Right renal pelvis (tissue), 4 donors: ENCODE measurements at regions not wholly inside any gene's neighbourhood (a gene's known extent, or its start where the extent isn't known, plus 50 kb on each side); places are given as distances from the start of the nearest gene placed in this dataset.
A peak's percentile ranks its signal among the peaks of the same experiment; 100 is the strongest.
"Not testable (repeated sequence)": the region's sequence is repeated elsewhere in the genome, so short reads cannot be mapped to it uniquely, and the experiment has no call there.

Source experiments
- DNase-seq, 4 donors: peaks; one replicate each; pipeline ENCODE4 v3.0.0-alpha.2; 2013; ENCODE audit warnings: low read depth in 4 of 4, low spot score in 3 of 4, missing footprints in 1 of 4

- no peak for DNase-seq
These were observed 50.7 kb upstream of the DIAPH3 start for GRCh38 chr13:60214213-60215055.

GRCh38 chr13:60220072-60220471 is 56.3 kb upstream of the DIAPH3 start:
- DNase-seq: no peak

DNA sequence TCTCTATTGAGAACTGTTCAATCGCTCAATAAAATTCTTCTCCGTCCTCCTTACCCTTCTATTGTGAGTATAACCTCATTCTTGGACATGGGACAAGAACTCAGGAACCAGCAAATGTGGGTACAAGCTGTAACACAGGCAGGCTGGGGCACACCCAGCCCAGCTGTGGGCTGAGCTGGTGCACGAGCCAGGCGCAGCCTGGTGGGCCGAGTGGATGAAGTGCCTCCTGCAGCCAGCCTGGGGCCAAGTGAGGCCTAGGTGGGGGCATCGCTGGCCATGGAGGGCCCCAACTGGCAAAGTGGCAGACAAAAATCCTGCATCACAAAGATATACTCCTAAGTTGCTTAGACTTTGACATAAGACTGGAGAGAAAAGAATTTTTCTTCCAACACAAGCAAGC is 57.9 kb upstream of the DIAPH3 start:
- no peak for DNase-seq

DNA sequence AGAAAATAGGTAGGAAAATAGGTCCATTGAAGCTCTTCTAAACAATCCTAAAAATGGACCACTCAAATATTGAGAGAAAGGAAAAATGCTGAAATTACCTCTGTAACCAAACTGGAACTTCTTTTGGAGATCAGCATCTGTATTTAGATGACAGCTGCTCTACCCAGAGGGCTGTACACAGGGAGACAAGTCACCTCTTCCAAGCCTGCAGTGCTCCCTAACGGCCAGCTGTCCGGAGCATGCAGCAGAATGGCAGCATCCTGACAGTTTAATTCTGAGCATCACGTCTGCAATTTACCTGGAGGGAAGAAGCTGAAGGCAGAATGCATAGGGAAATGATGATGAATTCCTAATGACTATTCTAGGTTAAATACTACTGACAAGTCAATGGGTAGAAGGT is 62.8 kb upstream of the DIAPH3 start:
- DNase-seq: no peak

DNA sequence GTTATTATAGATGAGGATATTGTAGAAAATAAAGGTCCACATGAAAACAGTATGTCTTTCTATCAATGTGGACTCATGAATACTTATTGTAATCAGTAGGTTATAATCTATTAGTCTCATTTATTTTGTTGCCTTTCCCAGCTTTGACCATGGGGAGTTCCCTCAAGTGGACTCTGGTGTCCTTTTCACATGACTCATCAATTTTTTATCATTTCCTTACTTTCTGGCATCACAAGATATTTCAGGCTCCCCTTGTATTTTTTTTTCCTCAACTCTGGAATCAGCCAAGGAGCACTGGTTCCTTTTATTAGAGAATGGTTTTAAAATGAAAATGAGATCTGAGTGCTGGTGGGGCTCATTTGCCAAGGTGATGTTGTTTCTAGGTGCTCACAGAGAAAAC is 63.4 kb upstream of the DIAPH3 start:
- no peak for DNase-seq

GRCh38 chr13:60229708-60230272 is 66.1 kb upstream of the DIAPH3 start:
- no peak for DNase-seq

- no peak for DNase-seq
These were observed 66.9 kb upstream of the DIAPH3 start for GRCh38 chr13:60230593-60230992.

GRCh38 chr13:60242043-60242595 is 78.4 kb upstream of the DIAPH3 start:
- no peak for DNase-seq

- DNase-seq: no peak
These were observed 80.7 kb upstream of the DIAPH3 start for GRCh38 chr13:60244381-60244780.

GRCh38 chr13:60251419-60251818 is 87.7 kb upstream of the DIAPH3 start:
- not testable (repeated sequence) for DNase-seq

- no peak for DNase-seq
These were observed 94.6 kb upstream of the DIAPH3 start for GRCh38 chr13:60258349-60258748.

GRCh38 chr13:60260440-60260839 is 96.7 kb upstream of the DIAPH3 start:
- DNase-seq: no peak

- peak in 1 of 4 donors; percentile 12 for DNase-seq
These were observed 98.0 kb upstream of the DIAPH3 start for GRCh38 chr13:60261432-60262351.

DNA sequence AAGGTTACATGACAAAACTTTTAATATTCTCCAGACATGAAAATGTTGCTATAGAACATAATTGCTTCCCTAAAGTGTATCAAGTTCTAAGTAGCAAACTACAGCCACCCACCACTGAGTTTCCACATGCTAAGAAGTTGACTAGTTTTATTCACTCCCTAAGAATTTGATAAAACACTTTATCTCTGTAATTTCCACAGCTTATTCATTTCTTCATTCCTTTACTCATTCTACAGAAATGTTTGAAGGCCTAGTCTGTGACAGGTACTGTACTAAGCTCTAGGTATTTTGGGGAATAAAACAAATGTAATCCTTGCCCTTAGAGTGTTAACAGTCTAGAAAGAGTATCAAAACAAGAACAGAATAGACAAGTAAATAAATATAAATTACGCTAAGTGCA is 101.8 kb upstream of the DIAPH3 start:
- DNase-seq: no peak

- DNase-seq: peak in 1 of 4 donors; percentile 12
These were observed 103.9 kb upstream of the DIAPH3 start for GRCh38 chr13:60267498-60268202.

GRCh38 chr13:60268203-60268555 is 104.5 kb upstream of the DIAPH3 start:
- no peak for DNase-seq

DNA sequence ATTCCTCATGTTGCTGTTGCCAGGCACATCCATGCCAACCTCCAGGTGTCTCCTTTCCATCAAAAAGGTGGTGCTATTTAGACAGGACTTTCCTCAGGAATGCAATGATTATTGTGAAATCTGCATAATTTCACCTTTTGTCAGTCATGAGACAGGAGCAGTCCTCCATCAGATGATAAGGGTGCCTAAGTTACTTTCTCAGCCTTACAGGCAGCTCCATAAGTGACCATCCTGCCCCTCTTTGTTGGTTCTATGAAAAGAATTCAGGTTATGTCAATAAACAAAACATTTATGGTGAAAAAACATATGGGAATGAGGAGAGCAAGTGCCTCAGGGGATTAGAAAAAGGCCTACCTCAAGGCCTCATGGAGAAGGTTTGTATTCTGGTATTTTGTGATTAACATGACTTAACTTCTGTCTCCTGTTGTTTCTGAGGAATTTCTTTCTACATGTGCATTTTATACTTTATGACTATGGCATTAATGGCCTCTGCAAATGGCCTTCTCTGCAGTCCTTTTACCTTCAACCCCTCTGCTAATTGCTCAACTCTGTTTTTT is 110.3 kb upstream of the DIAPH3 start:
- no peak for DNase-seq

GRCh38 chr13:60274655-60275054 is 110.9 kb upstream of the DIAPH3 start:
- DNase-seq: no peak

DNA sequence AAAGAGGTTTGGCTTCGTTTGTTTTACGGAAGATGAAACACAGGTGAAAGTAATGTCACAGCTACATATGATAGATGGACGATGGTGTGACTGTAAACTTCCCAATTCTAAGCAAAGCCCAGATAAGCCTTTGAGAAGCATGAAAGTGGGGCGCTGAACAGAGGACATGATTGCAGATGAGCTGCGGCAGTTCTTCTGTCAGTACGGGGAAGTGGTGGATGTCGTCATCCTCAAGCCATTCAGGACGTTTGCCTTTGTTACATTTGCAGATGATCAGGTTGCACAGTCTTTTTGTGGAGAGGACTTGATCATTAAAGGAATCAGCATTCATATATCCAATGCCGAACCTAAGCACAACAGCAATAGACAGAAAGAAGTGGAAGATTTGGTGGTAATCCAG is 111.5 kb upstream of the DIAPH3 start:
- DNase-seq: no peak

GRCh38 chr13:60280524-60280923 is 116.5 kb upstream of the TDRD3 start:
- not testable (repeated sequence) for DNase-seq
